MCF 10A (cell line): ENCODE measurements at regions not wholly inside any gene's neighbourhood (a gene's known extent, or its start where the extent isn't known, plus 50 kb on each side); places are given as distances from the start of the nearest gene placed in this dataset.

Source experiments
- BruUV-seq: library from RNA; stranded (reverse); fragments of 400-500 nt; replicated peaks from 2 replicates; lab custom pipeline; 2021; lab: Mats Ljungman, UMichigan
- CTCF ChIA-PET: fragments of 300-600 bp; sonication (Branson Sonifier 250); formaldehyde crosslinking; extraction: SDS; loops from one replicate; lab custom pipeline; 2021; ENCODE audit warnings: antibody characterized with exemption, inconsistent platforms; lab: Yijun Ruan, JAX
- POLR2A ChIA-PET: fragments of 300-600, 350-650 bp; sonication (Branson Sonifier 250); formaldehyde crosslinking; extraction: SDS; loops from one replicate; lab custom pipeline; 2020; ENCODE audit warnings: antibody characterized with exemption, inconsistent platforms; lab: Yijun Ruan, JAX
- DNase-seq: peaks from one replicate; pipeline ENCODE4 v3.0.0-alpha.2; 2018; ENCODE audit not compliant: unreplicated experiment
- H3K27ac Mint-ChIP-seq: one replicate; pipeline ENCODE4 v1.8.0; 2022; ENCODE audit warnings: mild to moderate bottlenecking, low read depth, mixed read lengths; ENCODE audit not compliant: unreplicated experiment
- H3K27me3 Mint-ChIP-seq: one replicate; pipeline ENCODE4 v1.8.0; 2022; ENCODE audit warnings: mixed read lengths; ENCODE audit not compliant: insufficient read depth, unreplicated experiment
- H3K36me3 Mint-ChIP-seq: one replicate; pipeline ENCODE4 v1.8.0; 2022; ENCODE audit warnings: mild to moderate bottlenecking, moderate library complexity, mixed read lengths; ENCODE audit not compliant: insufficient read depth, unreplicated experiment
- H3K4me1 Mint-ChIP-seq: one replicate; pipeline ENCODE4 v1.8.0; 2022; ENCODE audit warnings: mixed read lengths; ENCODE audit not compliant: insufficient read depth, unreplicated experiment
- H3K4me3 Mint-ChIP-seq: one replicate; pipeline ENCODE4 v1.8.0; 2022; ENCODE audit warnings: mild to moderate bottlenecking, moderate library complexity, mixed read lengths; ENCODE audit not compliant: unreplicated experiment
- H3K9me3 Mint-ChIP-seq: one replicate; pipeline ENCODE4 v1.8.0; 2022; ENCODE audit warnings: mixed read lengths; ENCODE audit not compliant: unreplicated experiment
- CTCF ChIP-seq: fragments of 200-600 bp; IDR thresholded peaks from one replicate; pipeline ENCODE4 v1.8.0; 2022; ENCODE audit warnings: antibody characterized with exemption, mild to moderate bottlenecking; ENCODE audit not compliant: unreplicated experiment
- intact Hi-C: fragments of 100-400 bp; cut with micrococcal nuclease; formaldehyde crosslinking; loops from 2 replicates; pipeline ENCODE4 v1.14.1; 2022

DNA sequence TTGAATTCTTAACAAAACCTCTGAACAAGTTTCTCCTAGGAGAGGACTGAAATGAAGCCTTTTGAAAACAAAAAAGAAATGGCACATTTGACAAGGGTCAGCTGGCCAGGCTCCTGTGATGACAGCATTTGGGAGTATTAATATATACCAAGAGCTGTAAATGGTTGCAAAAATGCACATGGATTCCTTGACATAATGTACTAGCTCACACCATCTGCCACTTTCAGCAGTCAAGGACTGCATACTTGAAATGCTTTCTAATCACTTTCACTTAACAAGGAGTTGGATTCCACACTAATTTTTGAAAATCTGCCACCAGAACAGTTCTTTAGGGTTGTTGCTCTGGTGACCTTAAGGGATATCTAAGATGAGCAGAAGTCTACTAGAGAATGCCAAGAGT lies 236.7 kb upstream of the TOX3 start:
- ChIA-PET CTCF (interaction anchor here (0.5 to 0.9 kb wide), 3 partner anchors 12 to 130 kb away, joined by 3 to 4 read pairs (median 3); no protein-coding TSS in a partner anchor), POLR2A (interaction anchor here (0.7 kb wide), 1 partner anchor 12 kb away, joined by 3 read pairs; no protein-coding TSS in a partner anchor)
- intact Hi-C loops = no loop called here
- no peak overlapping the region for H3K27ac Mint-ChIP-seq
- no peak for TF ChIP-seq CTCF
- H3K27me3 Mint-ChIP-seq = no peaks in the 10 kb centered on the region
- H3K4me3 Mint-ChIP-seq = no peak overlapping the region
- no TSS peak for BruUV-seq
- H3K36me3 Mint-ChIP-seq = no peaks in the 10 kb centered on the region
- DNase-seq = no peak
- no peaks in the 10 kb centered on the region for H3K9me3 Mint-ChIP-seq
- no peaks in the 10 kb centered on the region for H3K4me1 Mint-ChIP-seq

DNA sequence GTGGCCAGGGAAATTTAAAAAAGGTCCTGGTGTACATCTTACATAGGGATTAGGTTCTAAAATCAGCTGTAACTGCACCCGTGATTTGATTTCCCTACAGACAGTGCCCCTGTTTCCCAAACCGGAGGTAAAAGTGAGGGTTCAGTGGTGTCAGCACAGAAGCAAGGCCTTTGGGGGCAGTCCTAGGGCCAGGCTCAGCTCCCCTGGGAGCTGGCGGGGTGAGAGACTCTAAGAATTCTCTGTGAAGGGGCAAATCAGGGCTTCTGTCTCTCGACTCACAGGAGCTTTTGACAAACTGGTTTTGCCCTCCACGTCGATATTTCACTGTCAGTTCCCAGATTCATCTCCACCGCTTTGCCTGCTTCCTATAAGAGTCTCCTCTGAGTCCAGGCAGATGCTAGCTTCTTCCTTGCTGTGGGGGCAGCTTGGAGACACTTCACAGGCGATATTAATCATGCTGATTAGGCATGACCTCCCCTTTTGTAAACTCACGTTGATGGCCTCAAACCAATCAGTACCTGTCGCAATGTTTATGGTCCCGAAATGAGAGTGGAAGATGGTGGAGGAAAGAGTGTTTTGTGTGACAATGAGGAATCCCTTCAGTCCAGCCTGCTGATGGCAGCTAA lies 234.2 kb upstream of the TOX3 start:
- intact Hi-C loops = no loop called here
- POLR2A ChIA-PET = interaction anchor here (0.7 kb wide), 1 partner anchor 150 kb away, joined by 3 read pairs; no protein-coding TSS in a partner anchor
- Mint-ChIP-seq H3K4me3 (no peak overlapping the region), H3K4me1 (no peaks in the 10 kb centered on the region), H3K36me3 (no peaks in the 10 kb centered on the region), H3K9me3 (no peaks in the 10 kb centered on the region), H3K27ac (no peak overlapping the region), H3K27me3 (peaks cover 13% of the 10 kb centered on the region)
- no peak for DNase-seq
- TF ChIP-seq CTCF = no peak
- no TSS peak for BruUV-seq
- CTCF ChIA-PET = interaction anchor here (0.6 to 0.8 kb wide), 4 partner anchors 8 to 430 kb away, joined by 3 to 4 read pairs (median 3); no protein-coding TSS in a partner anchor

- H3K4me1 Mint-ChIP-seq = no peaks in the 10 kb centered on the region
- no peaks in the 10 kb centered on the region for H3K9me3 Mint-ChIP-seq
- H3K36me3 Mint-ChIP-seq = no peaks in the 10 kb centered on the region
- intact Hi-C loops = no loop called here
- ChIA-PET CTCF (interaction anchor here (0.7 to 0.9 kb wide), 2 partner anchors 8 to 20 kb away, joined by 3 read pairs; no protein-coding TSS in a partner anchor), POLR2A (interaction anchor here (0.6 kb wide), 1 partner anchor 23 kb away, joined by 3 read pairs; no protein-coding TSS in a partner anchor)
- no peak overlapping the region for H3K4me3 Mint-ChIP-seq
- BruUV-seq = no TSS peak
- TF ChIP-seq CTCF = no peak
- H3K27ac Mint-ChIP-seq = no peak overlapping the region
- no peak for DNase-seq
- peaks cover 12% of the 10 kb centered on the region for H3K27me3 Mint-ChIP-seq
These were observed 226.1 kb upstream of the TOX3 start for GRCh38 chr16:52773026-52773425.

DNA sequence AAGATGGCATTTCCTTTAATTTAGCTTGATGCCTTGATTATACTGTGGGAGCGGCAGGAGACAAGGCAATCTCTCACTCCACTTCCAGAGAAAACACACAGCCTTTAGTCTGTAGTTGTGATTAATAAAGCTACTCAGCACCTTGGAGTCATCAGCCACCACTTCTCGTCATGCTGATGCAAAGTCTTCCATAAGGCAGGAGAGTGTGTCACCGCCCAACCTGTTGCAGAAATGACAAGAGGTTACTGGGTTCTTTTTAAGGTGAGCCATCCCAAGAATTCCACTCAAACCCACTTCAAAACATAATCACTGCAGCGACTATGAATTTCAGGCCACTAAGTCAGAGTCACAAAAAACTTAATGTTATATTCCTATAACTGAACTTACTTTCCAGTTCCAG lies 223.9 kb upstream of the TOX3 start:
- ChIA-PET CTCF (interaction anchor here (0.6 kb wide), 1 partner anchor 673 kb away, joined by 4 read pairs; no protein-coding TSS in a partner anchor), POLR2A (no interaction called here)
- H3K27me3 Mint-ChIP-seq = peaks cover 27% of the 10 kb centered on the region
- no peak overlapping the region for H3K4me3 Mint-ChIP-seq
- TF ChIP-seq CTCF = no peak
- BruUV-seq = no TSS peak
- no peaks in the 10 kb centered on the region for H3K9me3 Mint-ChIP-seq
- no peaks in the 10 kb centered on the region for H3K4me1 Mint-ChIP-seq
- no peak for DNase-seq
- intact Hi-C loops = no loop called here
- H3K27ac Mint-ChIP-seq = no peak overlapping the region
- no peaks in the 10 kb centered on the region for H3K36me3 Mint-ChIP-seq
